ENCODE measurements at regions not wholly inside any gene's neighbourhood (a gene's known extent, or its start where the extent isn't known, plus 50 kb on each side); places are given as distances from the start of the nearest gene placed in this dataset.

DNA sequence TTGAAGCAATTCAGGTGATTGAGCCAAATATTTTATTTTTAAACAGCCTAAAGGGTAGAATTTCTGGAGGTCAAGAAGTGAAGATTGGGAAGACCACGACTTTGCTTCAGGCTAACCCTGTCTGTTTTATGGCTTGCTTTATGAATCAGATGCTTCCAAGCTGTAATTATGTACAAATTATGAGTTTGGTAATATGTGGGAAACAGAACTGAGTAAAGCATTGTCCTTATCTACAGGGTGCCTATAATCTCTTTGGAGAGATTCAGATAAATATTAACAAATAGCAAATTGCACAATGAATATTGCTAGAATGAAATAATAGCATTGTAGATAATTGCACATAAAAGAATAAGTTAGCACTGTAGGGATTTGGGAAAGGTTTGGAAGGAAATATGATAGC lies 539.4 kb upstream of the CDH2 start:
- TF ChIP-seq PPARA (CRISPR knock-in tag; IDR thresholded peaks at IDR 0.05; ENCODE audit: borderline replicate concordance) (no peak), ZC3H10 (CRISPR knock-in tag; IDR thresholded peaks at IDR 0.05) (no peak), TCF4 (CRISPR knock-in tag; IDR thresholded peaks at IDR 0.05; ENCODE audit: borderline replicate concordance) (no peak)

Data from SK-N-SH treated with all-trans-retinoic acid at 6 μM for 48 hours (cell line).